HG02885 (cell line): ENCODE measurements at regions not wholly inside any gene's neighbourhood (a gene's known extent, or its start where the extent isn't known, plus 50 kb on each side); places are given as distances from the start of the nearest gene placed in this dataset.
"Not testable (repeated sequence)": the region's sequence is repeated elsewhere in the genome, so short reads cannot be mapped to it uniquely, and the experiment has no call there.

Experiments
- ATAC-seq: cut with Tn5 transposase; IDR thresholded peaks from one replicate; pipeline ENCODE4 v1.9.1; 2021; ENCODE audit warnings: mild to moderate bottlenecking; ENCODE audit not compliant: unreplicated experiment, poor library complexity

- ATAC-seq = no peak
Measured at GRCh38 chr12:88698471-88698870, 118.2 kb upstream of the KITLG start.

- no peak for ATAC-seq
Measured at GRCh38 chr12:88693837-88694445, 113.7 kb upstream of the KITLG start.

GRCh38 chr12:88691811-88692210 lies 111.5 kb upstream of the KITLG start:
- ATAC-seq = no peak

- ATAC-seq = no peak
Measured at GRCh38 chr12:88684610-88685009, 104.3 kb upstream of the KITLG start.

- ATAC-seq = no peak
Measured at GRCh38 chr12:88684170-88684569, 103.9 kb upstream of the KITLG start.

- no peak for ATAC-seq
Measured at GRCh38 chr12:88683628-88684027, 103.4 kb upstream of the KITLG start.

GRCh38 chr12:88681271-88681670 lies 101.0 kb upstream of the KITLG start:
- ATAC-seq = no peak

GRCh38 chr12:88677464-88677863 lies 97.2 kb upstream of the KITLG start:
- no peak for ATAC-seq

- ATAC-seq = not testable (repeated sequence)
Measured at GRCh38 chr12:88667615-88668014, 87.3 kb upstream of the KITLG start.

GRCh38 chr12:88665071-88665470 lies 84.8 kb upstream of the KITLG start:
- no peak for ATAC-seq

- ATAC-seq = no peak
Measured at GRCh38 chr12:88662961-88663360, 82.7 kb upstream of the KITLG start.

GRCh38 chr12:88662093-88662492 lies 81.8 kb upstream of the KITLG start:
- ATAC-seq = no peak

- no peak for ATAC-seq
Measured at GRCh38 chr12:88658009-88658408, 77.7 kb upstream of the KITLG start.

GRCh38 chr12:88650715-88651114 lies 70.4 kb upstream of the KITLG start:
- ATAC-seq = no peak

- no peak for ATAC-seq
Measured at GRCh38 chr12:88648625-88649024, 68.4 kb upstream of the KITLG start.

- ATAC-seq = no peak
Measured at GRCh38 chr12:88646824-88647223, 66.6 kb upstream of the KITLG start.

- ATAC-seq = no peak
Measured at GRCh38 chr12:88645816-88646215, 65.5 kb upstream of the KITLG start.

GRCh38 chr12:88644946-88645702 lies 64.9 kb upstream of the KITLG start:
- ATAC-seq = no peak

GRCh38 chr12:88643685-88644084 lies 63.4 kb upstream of the KITLG start:
- ATAC-seq = no peak

- no peak for ATAC-seq
Measured at GRCh38 chr12:88642675-88643431, 62.6 kb upstream of the KITLG start.

GRCh38 chr12:88638966-88639760 lies 58.9 kb upstream of the KITLG start:
- ATAC-seq = no peak
